Mesenteric fat pad (tissue), 1 donor: ENCODE measurements at regions not wholly inside any gene's neighbourhood (a gene's known extent, or its start where the extent isn't known, plus 50 kb on each side); places are given as distances from the start of the nearest gene placed in this dataset.

Source experiments
- DNase-seq: peaks from one replicate; pipeline ENCODE4 v3.0.0-alpha.2; 2020; ENCODE audit warnings: low spot score
- donor health status: DM: yes; HTN: yes; CAD: no.

GRCh38 chr2:176500901-176501300 is 231.7 kb downstream of the MTX2 start:
- no peak for DNase-seq

- DNase-seq = no peak
Observed at GRCh38 chr2:176501617-176502016, 232.4 kb downstream of the MTX2 start.

GRCh38 chr2:176502619-176503018 is 233.4 kb downstream of the MTX2 start:
- no peak for DNase-seq

GRCh38 chr2:176503776-176504175 is 234.5 kb downstream of the MTX2 start:
- no peak for DNase-seq

- no peak for DNase-seq
Observed at GRCh38 chr2:176504440-176504839, 235.2 kb downstream of the MTX2 start.

GRCh38 chr2:176507786-176508185 is 238.5 kb downstream of the MTX2 start:
- DNase-seq = no peak

GRCh38 chr2:176508374-176508773 is 239.1 kb downstream of the MTX2 start:
- no peak for DNase-seq

- DNase-seq = no peak
Observed at GRCh38 chr2:176508984-176509740, 239.9 kb downstream of the MTX2 start.

GRCh38 chr2:176514276-176514675 is 245.0 kb downstream of the MTX2 start:
- no peak for DNase-seq

- DNase-seq = no peak
Observed at GRCh38 chr2:176514805-176515500, 245.7 kb downstream of the MTX2 start.

GRCh38 chr2:176516051-176516602 is 246.9 kb downstream of the MTX2 start:
- no peak for DNase-seq

- no peak for DNase-seq
Observed at GRCh38 chr2:176518823-176519222, 249.6 kb downstream of the MTX2 start.

- DNase-seq = no peak
Observed at GRCh38 chr2:176521878-176522670, 252.8 kb downstream of the MTX2 start.

GRCh38 chr2:176525086-176525485 is 255.8 kb downstream of the MTX2 start:
- DNase-seq = no peak

GRCh38 chr2:176526995-176527901 is 258.0 kb downstream of the MTX2 start:
- DNase-seq = no peak

- no peak for DNase-seq
Observed at GRCh38 chr2:176531608-176532007, 262.4 kb downstream of the MTX2 start.

- no peak for DNase-seq
Observed at GRCh38 chr2:176533505-176534193, 264.4 kb downstream of the MTX2 start.

GRCh38 chr2:176534798-176535466 is 265.7 kb downstream of the MTX2 start:
- no peak for DNase-seq

- DNase-seq = no peak
Observed at GRCh38 chr2:176535467-176536113, 266.3 kb downstream of the MTX2 start.
